H1 (cell line): ENCODE measurements at regions not wholly inside any gene's neighbourhood (a gene's known extent, or its start where the extent isn't known, plus 50 kb on each side); places are given as distances from the start of the nearest gene placed in this dataset.

Experiments used
- CTCF ChIA-PET: fragments of 300-600 bp; sonication (Branson Sonifier 250); formaldehyde crosslinking; loops from one replicate; lab custom pipeline; 2021; ENCODE audit not compliant: partially characterized antibody; lab: Charles Lee
- POLR2A ChIA-PET: fragments of 300-600 bp; sonication (Branson Sonifier 250); formaldehyde crosslinking; loops from one replicate; lab custom pipeline; 2021; ENCODE audit warnings: inconsistent platforms; ENCODE audit not compliant: partially characterized antibody; lab: Charles Lee
- DNase-seq, 2 experiments: peaks; one replicate each; pipeline versions ENCODE4 v3.0.0 to v3.0.0-alpha.2; 2010 to 2022; ENCODE audit warnings: low spot score in 2 of 2, low read depth in 1 of 2, mixed read lengths in 1 of 2
- FAIRE-seq: peaks from 2 replicates; lab custom pipeline; 2011; peaks lifted over from hg19 to GRCh38; lab: Jason Lieb, UNC
- H2AFZ ChIP-seq: 2 replicates; pipeline ENCODE4 v1.8.1; 2012; ENCODE audit warnings: low read length, inconsistent platforms
- H2AK5ac ChIP-seq: 2 replicates; pipeline ENCODE4 v1.6.1; 2013; ENCODE audit warnings: low read depth, low read length
- H2BK120ac ChIP-seq: replicated peaks from 2 replicates; pipeline ENCODE3; 2013; ENCODE audit warnings: low read depth, low read length, inconsistent platforms
- H2BK12ac ChIP-seq: 2 replicates; pipeline ENCODE4 v1.6.1; 2013; ENCODE audit warnings: low read depth, low read length
- H2BK15ac ChIP-seq: 2 replicates; pipeline ENCODE4 v1.6.1; 2013; ENCODE audit warnings: low read length
- H2BK20ac ChIP-seq: 2 replicates; pipeline ENCODE4 v1.6.1; 2013; ENCODE audit warnings: low read length
- H2BK5ac ChIP-seq: 2 replicates; pipeline ENCODE4 v1.6.1; 2013; ENCODE audit warnings: low read depth, low read length
- H3K14ac ChIP-seq: 2 replicates; pipeline ENCODE4 v1.6.1; 2013; ENCODE audit warnings: inconsistent platforms; ENCODE audit not compliant: insufficient read length
- H3K18ac ChIP-seq: 2 replicates; pipeline ENCODE4 v1.6.1; 2013; ENCODE audit warnings: low read length; ENCODE audit errors: extremely low read depth
- H3K23ac ChIP-seq: 2 replicates; pipeline ENCODE4 v1.6.1; 2013; ENCODE audit warnings: inconsistent platforms; ENCODE audit not compliant: insufficient read length
- H3K23me2 ChIP-seq: 2 replicates; pipeline ENCODE4 v1.6.1; 2013; ENCODE audit warnings: low read depth, low read length
- H3K27ac ChIP-seq: 2 replicates; pipeline ENCODE4 v1.6.1; 2011; ENCODE audit warnings: low read depth, low read length, inconsistent platforms
- H3K27me3 ChIP-seq, 4 experiments: replicated peaks in 1 of 4; 1 replicate in 1 of 4; 2 replicates in 3 of 4; pipeline versions ENCODE4 v1.6.1 to v1.8.1; 2011 to 2013; ENCODE audit warnings: low read length in 3 of 4, mild to moderate bottlenecking in 3 of 4, inconsistent platforms in 2 of 4, mixed read lengths in 2 of 4, moderate library complexity in 1 of 4; ENCODE audit not compliant: control insufficient read depth in 3 of 4, insufficient read depth in 3 of 4; ENCODE audit errors: extremely low read depth in 1 of 4
- H3K36me3 ChIP-seq, 4 experiments: 2 replicates each; pipeline versions ENCODE4 v1.6.1 to v1.8.1; 2011 to 2013; ENCODE audit warnings: mild to moderate bottlenecking in 4 of 4, low read length in 3 of 4, moderate library complexity in 2 of 4, control low read depth in 1 of 4, inconsistent platforms in 1 of 4; ENCODE audit not compliant: insufficient read depth in 4 of 4, control insufficient read depth in 2 of 4
- H3K4ac ChIP-seq: replicated peaks from 2 replicates; pipeline ENCODE3; 2013; ENCODE audit warnings: low read length, low read depth, mixed read lengths, inconsistent platforms; ENCODE audit not compliant: insufficient read length
- H3K4me1 ChIP-seq, 4 experiments: replicated peaks in 1 of 4; 1 replicate in 1 of 4; 2 replicates in 3 of 4; pipeline versions ENCODE4 v1.6.1 to v1.8.1; 2011 to 2013; ENCODE audit warnings: low read length in 3 of 4, inconsistent platforms in 2 of 4, mixed read lengths in 1 of 4; ENCODE audit not compliant: insufficient read depth in 4 of 4, control insufficient read depth in 3 of 4
- H3K4me2 ChIP-seq, 2 experiments: 2 replicates each; pipeline versions ENCODE4 v1.6.1 to v1.8.1; 2011 to 2013; ENCODE audit warnings: low read depth in 2 of 2, low read length in 2 of 2, control low read depth in 1 of 2, inconsistent platforms in 1 of 2, mild to moderate bottlenecking in 1 of 2; ENCODE audit not compliant: insufficient read depth in 1 of 2
- H3K4me3 ChIP-seq, 4 experiments: fragments of 200-600, 300-600 bp in 1 of 4; sonication (generic), shearing (Covaris generic), sonication (Bioruptor Twin) in 1 of 4; 2 replicates each; pipeline versions ENCODE4 v1.5.1 to v1.8.1; 2011 to 2016; ENCODE audit warnings: low read length in 4 of 4, low read depth in 3 of 4, control low read depth in 2 of 4, inconsistent platforms in 2 of 4, mild to moderate bottlenecking in 2 of 4, mixed read lengths in 1 of 4, moderate library complexity in 1 of 4; ENCODE audit not compliant: insufficient read depth in 2 of 4; ENCODE audit errors: extremely low read depth in 1 of 4
- H3K56ac ChIP-seq: replicated peaks from 2 replicates; pipeline ENCODE3; 2013; ENCODE audit warnings: low read depth, mild to moderate bottlenecking, mixed read lengths, low read length, inconsistent platforms; ENCODE audit not compliant: insufficient read length
- H3K79me1 ChIP-seq: 2 replicates; pipeline ENCODE4 v1.6.1; 2013; ENCODE audit warnings: low read depth, low read length, control low read depth
- H3K79me2 ChIP-seq, 2 experiments: 2 replicates each; pipeline versions ENCODE4 v1.6.1 to v1.8.1; 2012 to 2013; ENCODE audit warnings: low read length in 2 of 2, mild to moderate bottlenecking in 2 of 2, inconsistent platforms in 1 of 2; ENCODE audit not compliant: insufficient read depth in 2 of 2, control insufficient read depth in 1 of 2
- H3K9ac ChIP-seq, 4 experiments: replicated peaks in 1 of 4; 1 replicate in 1 of 4; 2 replicates in 3 of 4; pipeline versions ENCODE4 v1.6.1 to v1.8.1; 2011 to 2013; ENCODE audit warnings: low read depth in 3 of 4, low read length in 3 of 4, control low read depth in 2 of 4, mild to moderate bottlenecking in 2 of 4, moderate library complexity in 2 of 4, inconsistent platforms in 1 of 4; ENCODE audit errors: extremely low read depth in 1 of 4
- H3K9me3 ChIP-seq, 2 experiments: 2 replicates each; pipeline versions ENCODE4 v1.6.1 to v1.8.1; 2012 to 2013; ENCODE audit warnings: mild to moderate bottlenecking in 2 of 2, moderate library complexity in 2 of 2, control low read depth in 1 of 2, inconsistent platforms in 1 of 2, low read depth in 1 of 2, low read length in 1 of 2, mixed read lengths in 1 of 2; ENCODE audit not compliant: insufficient read depth in 2 of 2
- H4K20me1 ChIP-seq, 2 experiments: replicated peaks in 1 of 2; 2 replicates each; pipeline versions ENCODE3 to v1.8.1; 2011 to 2013; ENCODE audit warnings: inconsistent platforms in 2 of 2, low read length in 2 of 2, mild to moderate bottlenecking in 1 of 2; ENCODE audit not compliant: insufficient read depth in 2 of 2, control insufficient read depth in 1 of 2
- H4K5ac ChIP-seq: 2 replicates; pipeline ENCODE4 v1.6.1; 2013; ENCODE audit warnings: low read length, low read depth, mixed read lengths, inconsistent platforms; ENCODE audit not compliant: insufficient read length
- H4K8ac ChIP-seq: 2 replicates; pipeline ENCODE4 v1.8.0; 2013; ENCODE audit warnings: mild to moderate bottlenecking, moderate library complexity, low read length, inconsistent platforms; ENCODE audit not compliant: insufficient read depth; ENCODE audit errors: extremely low read depth
- H4K91ac ChIP-seq: replicated peaks from 2 replicates; pipeline ENCODE3; 2013; ENCODE audit warnings: low read length, mixed read lengths, inconsistent platforms; ENCODE audit not compliant: insufficient read length
- CEBPB ChIP-seq: IDR thresholded peaks from 2 replicates; pipeline ENCODE4 v1.6.1; 2012; ENCODE audit warnings: low read depth, low read length
- EP300 ChIP-seq, 2 experiments: IDR thresholded peaks; 1 replicate in 1 of 2; 2 replicates in 1 of 2; pipeline ENCODE4 v1.6.1; 2011 to 2012; ENCODE audit warnings: low read depth in 2 of 2, low read length in 2 of 2, mild to moderate bottlenecking in 2 of 2, borderline replicate concordance in 1 of 2, inconsistent platforms in 1 of 2, moderate library complexity in 1 of 2
- KDM4A ChIP-seq: IDR thresholded peaks from one replicate; pipeline ENCODE4 v1.7.1; 2012; ENCODE audit warnings: low read depth, mild to moderate bottlenecking, moderate library complexity, low read length, inconsistent platforms; ENCODE audit not compliant: severe bottlenecking
- MAFK ChIP-seq: IDR thresholded peaks from 2 replicates; pipeline ENCODE4 v1.6.1; 2012; ENCODE audit warnings: low read depth, mild to moderate bottlenecking, improper control_type of control experiment, low read length
- RAD21 ChIP-seq, 2 experiments: IDR thresholded peaks in 1 of 2; conservative IDR thresholded peaks in 1 of 2; 2 replicates each; pipeline ENCODE4 v1.6.1; 2011; ENCODE audit warnings: low read depth in 2 of 2, low read length in 2 of 2, improper control_type of control experiment in 1 of 2, inconsistent platforms in 1 of 2, mild to moderate bottlenecking in 1 of 2, moderate library complexity in 1 of 2
- RBBP5 ChIP-seq: IDR thresholded peaks from 2 replicates; pipeline ENCODE4 v1.7.1; 2012; ENCODE audit warnings: low read depth, mild to moderate bottlenecking, inconsistent platforms, low read length, moderate library complexity, borderline replicate concordance
- SIX5 ChIP-seq: IDR thresholded peaks from 2 replicates; pipeline ENCODE4 v1.6.1; 2011; ENCODE audit warnings: mild to moderate bottlenecking, low read depth, low read length
- SUZ12 ChIP-seq: fragments of 200-600 bp; sonication (generic); IDR thresholded peaks from 2 replicates; pipeline ENCODE4 v1.6.1; 2012; ENCODE audit warnings: mild to moderate bottlenecking, inconsistent platforms, low read length, moderate library complexity, mixed read lengths
- TAF1 ChIP-seq: IDR thresholded peaks from 2 replicates; pipeline ENCODE4 v1.6.1; 2011; ENCODE audit warnings: mild to moderate bottlenecking, low read depth, low read length
- TBP ChIP-seq: IDR thresholded peaks from 2 replicates; pipeline ENCODE4 v1.6.1; 2011; ENCODE audit warnings: low read depth, low read length, improper control_type of control experiment
- WGBS, 2 experiments: shearing (Covaris generic) in 1 of 2; methylation state at CpG; one replicate each; pipeline versions ENCODE4 v1.1.6 to v1.1.7; 2013 to 2015; ENCODE audit warnings: low lambda C conversion rate in 2 of 2, mixed read lengths in 2 of 2, inconsistent platforms in 1 of 2, low coverage in 1 of 2, missing lambda C conversion rate in 1 of 2; ENCODE audit not compliant: insufficient replicate concordance in 2 of 2, insufficient coverage in 1 of 2, insufficient read length in 1 of 2; ENCODE audit errors: extremely low coverage in 1 of 2, missing lambda C conversion rate in 1 of 2; 5-methylcytosine and 5-hydroxymethylcytosine counted together
- TF ChIP-seq, protein P1 (sequence below): IDR thresholded peaks from 2 replicates; pipeline ENCODE4 v1.6.1; 2011; ENCODE audit warnings: low read length, improper control_type of control experiment
- TF ChIP-seq, protein P2 (sequence below): IDR thresholded peaks from 2 replicates; pipeline ENCODE4 v1.6.1; 2012; ENCODE audit warnings: low read length, inconsistent platforms

DNA sequence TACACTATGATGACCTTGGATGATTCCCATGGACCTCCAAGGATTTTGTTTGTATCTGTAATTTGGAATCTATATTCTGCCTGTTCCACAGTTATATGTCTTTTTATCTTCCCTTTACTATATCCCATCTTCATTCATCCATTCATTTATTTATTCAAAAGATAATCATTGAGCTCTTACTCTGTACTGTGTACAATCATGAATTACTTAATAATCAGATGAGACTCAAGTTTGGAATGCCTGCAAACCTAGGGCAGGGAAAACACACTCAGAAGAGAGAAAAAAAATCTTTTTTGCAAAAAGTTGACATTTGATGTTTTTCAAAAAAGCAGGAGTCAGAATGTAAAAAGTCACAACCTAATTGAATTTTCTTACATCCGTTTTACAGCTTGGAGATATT is 170.2 kb upstream of the GNAI1 start:
- no peak overlapping the region for H2BK15ac ChIP-seq
- no peak overlapping the region for H2BK20ac ChIP-seq
- H3K23me2 ChIP-seq, result no peaks in the 10 kb centered on the region
- H4K91ac ChIP-seq, result no peak overlapping the region
- no peak overlapping the region for H3K14ac ChIP-seq
- no peak for FAIRE-seq
- H2BK120ac ChIP-seq, result no peak overlapping the region
- no peak overlapping the region for H3K23ac ChIP-seq
- no peak overlapping the region for H2AK5ac ChIP-seq
- H3K79me1 ChIP-seq, result no peaks in the 10 kb centered on the region
- H2BK12ac ChIP-seq, result no peak overlapping the region
- no peak overlapping the region for H3K9ac ChIP-seq
- H4K20me1 ChIP-seq, result no peaks in the 10 kb centered on the region
- no peak overlapping the region for H3K27ac ChIP-seq
- H4K8ac ChIP-seq, result no peak overlapping the region
- H3K79me2 ChIP-seq, result no peaks in the 10 kb centered on the region
- no peak overlapping the region for H4K5ac ChIP-seq
- no peak overlapping the region for H2BK5ac ChIP-seq
- peaks cover 0 to 5% (median 4%) of the 10 kb centered on the region in 4 experiments; a peak in 5 of 7 replicates for H3K4me1 ChIP-seq
- no peak overlapping the region for H3K4me3 ChIP-seq
- DNase-seq, result no peak
- peaks cover 0 to 2% (median 0%) of the 10 kb centered on the region in 4 experiments; a peak in 1 of 7 replicates for H3K27me3 ChIP-seq
- 89% methylated on average over 1 of the region's 1 CpG; no CpG with 5 or more reads in 1 of the 2 experiments for WGBS, 2 experiments
- H3K56ac ChIP-seq, result no peak overlapping the region
- no peak overlapping the region for H3K18ac ChIP-seq
- POLR2A ChIA-PET, result no interaction called here
- H3K4me2 ChIP-seq, result no peak overlapping the region
- H3K36me3 ChIP-seq, result no peaks in the 10 kb centered on the region
- H2AFZ ChIP-seq, result no peak overlapping the region
- CTCF ChIA-PET, result no interaction called here
- H3K9me3 ChIP-seq, result no peaks in the 10 kb centered on the region
- H3K4ac ChIP-seq, result no peak overlapping the region
- no peak for TF ChIP-seq SUZ12
- TF ChIP-seq MAFK, result no peak
- TF ChIP-seq, protein P1, sequence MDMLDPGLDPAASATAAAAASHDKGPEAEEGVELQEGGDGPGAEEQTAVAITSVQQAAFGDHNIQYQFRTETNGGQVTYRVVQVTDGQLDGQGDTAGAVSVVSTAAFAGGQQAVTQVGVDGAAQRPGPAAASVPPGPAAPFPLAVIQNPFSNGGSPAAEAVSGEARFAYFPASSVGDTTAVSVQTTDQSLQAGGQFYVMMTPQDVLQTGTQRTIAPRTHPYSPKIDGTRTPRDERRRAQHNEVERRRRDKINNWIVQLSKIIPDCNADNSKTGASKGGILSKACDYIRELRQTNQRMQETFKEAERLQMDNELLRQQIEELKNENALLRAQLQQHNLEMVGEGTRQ, result no peak
- TF ChIP-seq CEBPB, result no peak
- no peak for TF ChIP-seq KDM4A
- no peak for TF ChIP-seq RBBP5
- TF ChIP-seq TBP, result no peak
- no peak for TF ChIP-seq EP300 (IDR thresholded peaks at IDR 0.05; ENCODE audit: borderline replicate concordance in 1 of 2, low read depth in 2 of 2, low read length in 2 of 2)
- no peak for TF ChIP-seq SIX5
- no peak for TF ChIP-seq TAF1
- TF ChIP-seq, protein P2, sequence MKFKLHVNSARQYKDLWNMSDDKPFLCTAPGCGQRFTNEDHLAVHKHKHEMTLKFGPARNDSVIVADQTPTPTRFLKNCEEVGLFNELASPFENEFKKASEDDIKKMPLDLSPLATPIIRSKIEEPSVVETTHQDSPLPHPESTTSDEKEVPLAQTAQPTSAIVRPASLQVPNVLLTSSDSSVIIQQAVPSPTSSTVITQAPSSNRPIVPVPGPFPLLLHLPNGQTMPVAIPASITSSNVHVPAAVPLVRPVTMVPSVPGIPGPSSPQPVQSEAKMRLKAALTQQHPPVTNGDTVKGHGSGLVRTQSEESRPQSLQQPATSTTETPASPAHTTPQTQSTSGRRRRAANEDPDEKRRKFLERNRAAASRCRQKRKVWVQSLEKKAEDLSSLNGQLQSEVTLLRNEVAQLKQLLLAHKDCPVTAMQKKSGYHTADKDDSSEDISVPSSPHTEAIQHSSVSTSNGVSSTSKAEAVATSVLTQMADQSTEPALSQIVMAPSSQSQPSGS, result no peak
- no peak for TF ChIP-seq RAD21 (IDR thresholded peaks at IDR 0.05 in 1 of 2, conservative IDR thresholded peaks at IDR 0.05 in 1 of 2; ENCODE audit: low read depth in 2 of 2, low read length in 2 of 2)
